GM18861 (cell line): ENCODE measurements at regions not wholly inside any gene's neighbourhood (a gene's known extent, or its start where the extent isn't known, plus 50 kb on each side); places are given as distances from the start of the nearest gene placed in this dataset.

Source experiments
- ATAC-seq: cut with Tn5 transposase; IDR thresholded peaks from one replicate; pipeline ENCODE4 v1.9.1; 2021; ENCODE audit not compliant: unreplicated experiment

- ATAC-seq = no peak
These were observed 371.2 kb upstream of the ROBO2 start for GRCh38 chr3:76668653-76669052.

- no peak for ATAC-seq
These were observed 370.6 kb upstream of the ROBO2 start for GRCh38 chr3:76669322-76669721.

- no peak for ATAC-seq
These were observed 366.7 kb upstream of the ROBO2 start for GRCh38 chr3:76673171-76673570.

GRCh38 chr3:76679541-76679940 is 360.4 kb upstream of the ROBO2 start:
- no peak for ATAC-seq

GRCh38 chr3:76683256-76683655 is 356.6 kb upstream of the ROBO2 start:
- no peak for ATAC-seq

GRCh38 chr3:76684946-76685345 is 355.0 kb upstream of the ROBO2 start:
- ATAC-seq = no peak

- no peak for ATAC-seq
These were observed 354.0 kb upstream of the ROBO2 start for GRCh38 chr3:76685858-76686257.

GRCh38 chr3:76687019-76687418 is 352.9 kb upstream of the ROBO2 start:
- ATAC-seq = no peak

- ATAC-seq = no peak
These were observed 345.8 kb upstream of the ROBO2 start for GRCh38 chr3:76694063-76694462.

GRCh38 chr3:76698136-76698706 is 341.7 kb upstream of the ROBO2 start:
- ATAC-seq = no peak

- ATAC-seq = no peak
These were observed 340.1 kb upstream of the ROBO2 start for GRCh38 chr3:76699846-76700245.

GRCh38 chr3:76700323-76700722 is 339.6 kb upstream of the ROBO2 start:
- no peak for ATAC-seq

- no peak for ATAC-seq
These were observed 337.2 kb upstream of the ROBO2 start for GRCh38 chr3:76702676-76703075.

GRCh38 chr3:76715426-76715825 is 324.5 kb upstream of the ROBO2 start:
- no peak for ATAC-seq

GRCh38 chr3:76723366-76723765 is 316.5 kb upstream of the ROBO2 start:
- ATAC-seq = no peak

- no peak for ATAC-seq
These were observed 315.8 kb upstream of the ROBO2 start for GRCh38 chr3:76724075-76724474.

- ATAC-seq = no peak
These were observed 315.2 kb upstream of the ROBO2 start for GRCh38 chr3:76724706-76725105.

GRCh38 chr3:76726034-76726433 is 313.9 kb upstream of the ROBO2 start:
- ATAC-seq = no peak

- ATAC-seq = no peak
These were observed 311.5 kb upstream of the ROBO2 start for GRCh38 chr3:76728426-76728825.

- no peak for ATAC-seq
These were observed 308.4 kb upstream of the ROBO2 start for GRCh38 chr3:76731471-76731870.

GRCh38 chr3:76733073-76733759 is 306.7 kb upstream of the ROBO2 start:
- ATAC-seq = no peak

- ATAC-seq = no peak
These were observed 304.7 kb upstream of the ROBO2 start for GRCh38 chr3:76735152-76735551.

- no peak for ATAC-seq
These were observed 286.3 kb upstream of the ROBO2 start for GRCh38 chr3:76753599-76753998.
